Body of pancreas (tissue), 4 donors: ENCODE measurements at regions not wholly inside any gene's neighbourhood (a gene's known extent, or its start where the extent isn't known, plus 50 kb on each side); places are given as distances from the start of the nearest gene placed in this dataset.

Source experiments
- ATAC-seq: fragments of 150-250 bp; one replicate; pipeline ENCODE4 v1.9.1; 2016
- DNase-seq, 4 donors: peaks; one replicate each; pipeline ENCODE4 v3.0.0-alpha.2; 2019
- H3K27ac ChIP-seq, 4 donors: fragments of 200-600 bp; sonication (generic); 1 replicate in 3 of 4; 2 replicates in 1 of 4; pipeline versions ENCODE4 v1.5.1 to v1.6.1; 2016 to 2019; ENCODE audit warnings: mild to moderate bottlenecking in 1 of 4, mixed read lengths in 1 of 4, moderate library complexity in 1 of 4
- H3K27me3 ChIP-seq, 2 donors: fragments of 200-600 bp; sonication (generic); one replicate each; pipeline ENCODE4 v1.6.0; 2016; ENCODE audit warnings: mild to moderate bottlenecking in 1 of 2
- H3K36me3 ChIP-seq, 2 donors: fragments of 200-600 bp; sonication (generic); replicated peaks in 1 of 2; 2 replicates each; pipeline ENCODE4 v1.5.1; 2016; ENCODE audit warnings: low read depth in 2 of 2; ENCODE audit not compliant: insufficient read depth in 1 of 2
- H3K4me1 ChIP-seq: fragments of 200-600 bp; sonication (generic); one replicate; pipeline ENCODE4 v1.6.0; 2016
- H3K4me3 ChIP-seq, 2 donors: fragments of 200-600 bp; sonication (generic); 1 replicate in 1 of 2; 2 replicates in 1 of 2; pipeline ENCODE4 v1.5.1; 2016 to 2019
- H3K9me3 ChIP-seq, 3 donors: fragments of 200-600 bp; sonication (generic); 1 replicate in 2 of 3; 2 replicates in 1 of 3; pipeline ENCODE4 v1.5.1; 2016
- POLR2A ChIP-seq, 3 donors: fragments of 450-650 bp; IDR thresholded peaks; one replicate each; pipeline ENCODE4 v1.6.1; 2016; ENCODE audit warnings: antibody characterized with exemption in 3 of 3, mild to moderate bottlenecking in 2 of 3
- WGBS, 2 donors: methylation state at CpG; one replicate each; pipeline ENCODE4 v1.1.5; 2017; 5-methylcytosine and 5-hydroxymethylcytosine counted together
- intact Hi-C: fragments of 100-400 bp; cut with DNase I; formaldehyde crosslinking; loops from one replicate; pipeline ENCODE4 v1.15.1; 2023
- TF ChIP-seq, protein P1 (sequence below), 7 experiments: fragments of 450-650 bp in 4 of 7; fragments of 200-600 bp in 3 of 7; sonication (generic) in 3 of 7; IDR thresholded peaks; one replicate each; pipeline ENCODE4 v1.5.1; 2016 to 2019; ENCODE audit warnings: antibody characterized with exemption in 7 of 7

DNA sequence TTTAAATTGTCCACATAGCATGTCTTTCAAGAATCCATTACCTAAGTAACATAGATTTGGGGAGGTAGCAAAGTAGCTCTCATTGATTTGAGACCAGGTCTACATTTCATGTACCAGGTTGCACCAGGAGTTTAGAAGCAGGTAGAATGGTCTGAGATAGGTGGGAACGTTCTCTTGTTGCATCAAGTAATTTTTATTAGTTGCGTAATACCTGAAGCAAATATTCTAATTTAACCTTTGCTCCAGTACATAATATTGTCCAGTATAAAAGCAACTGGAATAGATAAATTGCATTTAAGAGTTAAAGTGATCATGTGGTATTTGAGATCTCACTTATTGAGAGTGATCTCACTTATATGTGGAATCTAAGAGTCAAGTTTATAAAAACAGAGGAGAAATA, 597.1 kb upstream of the PRMT6 start:
- no peak for TF ChIP-seq POLR2A (IDR thresholded peaks at IDR 0.05)
- TF ChIP-seq, protein P1, sequence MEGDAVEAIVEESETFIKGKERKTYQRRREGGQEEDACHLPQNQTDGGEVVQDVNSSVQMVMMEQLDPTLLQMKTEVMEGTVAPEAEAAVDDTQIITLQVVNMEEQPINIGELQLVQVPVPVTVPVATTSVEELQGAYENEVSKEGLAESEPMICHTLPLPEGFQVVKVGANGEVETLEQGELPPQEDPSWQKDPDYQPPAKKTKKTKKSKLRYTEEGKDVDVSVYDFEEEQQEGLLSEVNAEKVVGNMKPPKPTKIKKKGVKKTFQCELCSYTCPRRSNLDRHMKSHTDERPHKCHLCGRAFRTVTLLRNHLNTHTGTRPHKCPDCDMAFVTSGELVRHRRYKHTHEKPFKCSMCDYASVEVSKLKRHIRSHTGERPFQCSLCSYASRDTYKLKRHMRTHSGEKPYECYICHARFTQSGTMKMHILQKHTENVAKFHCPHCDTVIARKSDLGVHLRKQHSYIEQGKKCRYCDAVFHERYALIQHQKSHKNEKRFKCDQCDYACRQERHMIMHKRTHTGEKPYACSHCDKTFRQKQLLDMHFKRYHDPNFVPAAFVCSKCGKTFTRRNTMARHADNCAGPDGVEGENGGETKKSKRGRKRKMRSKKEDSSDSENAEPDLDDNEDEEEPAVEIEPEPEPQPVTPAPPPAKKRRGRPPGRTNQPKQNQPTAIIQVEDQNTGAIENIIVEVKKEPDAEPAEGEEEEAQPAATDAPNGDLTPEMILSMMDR (IDR thresholded peaks at IDR 0.05), result no peak
- Histone ChIP-seq H3K27me3 (no peaks in the 10 kb centered on the region), H3K4me1 (no peaks in the 10 kb centered on the region), H3K36me3 (no peaks in the 10 kb centered on the region), H3K27ac (no peak overlapping the region), H3K4me3 (no peak overlapping the region), H3K9me3 (no peaks in the 10 kb centered on the region)
- WGBS, 2 donors, result 69 to 74% methylated on average over 2 of the region's 2 CpGs
- ATAC-seq, result no peak
- intact Hi-C loops, result no loop called here
- no peak for DNase-seq

DNA sequence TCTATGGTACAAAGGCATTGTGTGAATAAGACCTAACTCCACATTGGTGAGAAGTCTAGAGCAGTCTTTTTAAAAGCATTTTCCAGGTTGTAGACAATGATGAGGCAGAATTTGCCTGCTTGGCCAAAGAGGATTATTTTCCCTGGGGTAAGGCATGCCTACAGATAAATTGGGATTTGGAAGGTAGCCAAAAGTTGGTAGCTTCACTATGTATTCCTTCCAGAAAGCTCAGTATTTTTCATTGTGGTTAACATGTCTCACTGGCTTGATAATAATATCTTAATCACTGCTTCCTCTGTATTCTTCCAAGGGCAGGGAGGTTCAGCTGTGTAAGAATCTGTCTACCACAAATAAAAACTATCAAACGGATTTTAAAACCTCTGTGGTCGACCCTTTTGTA, 590.8 kb upstream of the PRMT6 start:
- WGBS, 2 donors, result 42 to 64% methylated on average over 2 of the region's 2 CpGs
- H3K4me1 ChIP-seq, result no peaks in the 10 kb centered on the region
- DNase-seq (no peak), ATAC-seq (no peak)
- H3K36me3 ChIP-seq, result no peaks in the 10 kb centered on the region
- no peak overlapping the region for H3K27ac ChIP-seq
- peaks cover 0 to 12% (median 0%) of the 10 kb centered on the region in 3 donors for H3K9me3 ChIP-seq
- no peaks in the 10 kb centered on the region for H3K27me3 ChIP-seq
- intact Hi-C loops, result no loop called here
- TF ChIP-seq, protein P1 (IDR thresholded peaks at IDR 0.05), result no peak
- no peak for TF ChIP-seq POLR2A (IDR thresholded peaks at IDR 0.05)
- H3K4me3 ChIP-seq, result no peak overlapping the region

DNA sequence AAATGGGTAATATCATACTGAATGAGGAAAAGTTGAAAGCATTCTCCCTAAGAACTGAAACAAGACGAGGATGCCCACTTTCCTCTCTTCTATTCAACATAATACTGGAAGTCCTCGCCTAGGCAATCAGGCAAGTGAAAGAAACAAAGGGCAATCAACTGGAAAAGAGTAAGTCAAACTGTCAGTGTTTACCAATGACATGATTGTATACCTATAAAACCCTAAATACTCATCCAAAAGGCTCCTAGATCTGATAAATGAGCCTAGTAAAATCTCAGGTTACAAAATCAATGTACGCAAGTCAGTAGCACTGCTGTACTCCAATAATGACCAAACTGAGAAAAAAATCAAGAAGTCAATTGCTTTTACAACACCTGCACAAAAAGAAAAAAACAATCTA, 575.8 kb upstream of the PRMT6 start:
- Histone ChIP-seq H3K36me3 (no peaks in the 10 kb centered on the region), H3K4me3 (no peak overlapping the region), H3K9me3 (peaks cover 0 to 19% (median 0%) of the 10 kb centered on the region in 3 donors), H3K4me1 (no peaks in the 10 kb centered on the region), H3K27ac (no peak overlapping the region), H3K27me3 (no peaks in the 10 kb centered on the region)
- 50 to 68% methylated on average over 3 of the region's 3 CpGs for WGBS, 2 donors
- intact Hi-C loops, result no loop called here
- ATAC-seq (no peak), DNase-seq (no peak)
- no peak for TF ChIP-seq POLR2A (IDR thresholded peaks at IDR 0.05)
- TF ChIP-seq, protein P1 (IDR thresholded peaks at IDR 0.05), result no peak

DNA sequence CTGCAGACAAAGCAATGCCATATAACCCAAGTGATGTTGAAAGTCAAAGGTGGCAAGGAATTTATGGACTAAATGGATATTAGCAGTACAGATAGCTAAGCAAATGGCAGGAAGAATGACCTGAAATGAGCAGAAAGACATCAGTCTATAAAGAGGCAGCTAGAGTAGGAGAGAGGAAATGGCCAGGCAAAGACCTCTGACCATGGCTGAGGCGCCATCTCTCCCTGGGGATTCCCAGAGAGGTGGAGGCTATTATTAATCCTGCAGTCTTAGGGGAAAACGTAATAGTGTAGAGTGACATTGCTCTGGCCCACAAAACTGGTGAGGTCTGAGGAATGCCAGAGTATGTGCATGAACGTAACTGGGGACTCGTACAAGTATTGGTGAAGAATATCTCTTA, 563.6 kb upstream of the PRMT6 start:
- TF ChIP-seq POLR2A (IDR thresholded peaks at IDR 0.05), result no peak
- TF ChIP-seq, protein P1 (IDR thresholded peaks at IDR 0.05), result no peak
- Histone ChIP-seq H3K27ac (no peak overlapping the region), H3K4me1 (no peaks in the 10 kb centered on the region), H3K27me3 (no peaks in the 10 kb centered on the region), H3K9me3 (no peaks in the 10 kb centered on the region), H3K4me3 (no peak overlapping the region), H3K36me3 (no peaks in the 10 kb centered on the region)
- 48 to 67% methylated on average over 4 of the region's 4 CpGs for WGBS, 2 donors
- DNase-seq (no peak), ATAC-seq (no peak)
- intact Hi-C loops, result no loop called here

DNA sequence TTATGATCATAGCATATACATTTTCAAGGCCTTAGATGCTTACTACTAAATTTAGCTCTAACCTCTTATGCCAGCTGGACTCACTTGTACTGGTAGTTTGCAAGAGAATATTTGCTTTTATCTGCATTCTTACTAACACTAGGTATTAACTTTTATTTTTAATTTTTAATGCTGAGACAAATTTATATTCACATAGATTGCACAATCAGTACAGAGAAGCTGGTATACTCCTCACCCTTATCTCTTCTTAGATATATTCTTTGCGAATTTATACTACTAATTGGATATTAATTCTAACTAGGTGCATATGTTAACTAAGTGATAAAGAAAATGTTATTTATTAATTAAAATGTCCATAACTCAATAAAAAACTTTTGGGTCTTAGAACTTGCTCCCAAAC, 561.8 kb upstream of the PRMT6 start:
- WGBS, 2 donors, result 52% methylated on average over 1 of the region's 1 CpG
- intact Hi-C loops, result no loop called here
- Histone ChIP-seq H3K27me3 (no peaks in the 10 kb centered on the region), H3K9me3 (no peaks in the 10 kb centered on the region), H3K36me3 (no peaks in the 10 kb centered on the region), H3K4me3 (no peak overlapping the region), H3K4me1 (no peaks in the 10 kb centered on the region), H3K27ac (no peak overlapping the region)
- no peak for TF ChIP-seq POLR2A (IDR thresholded peaks at IDR 0.05)
- TF ChIP-seq, protein P1 (IDR thresholded peaks at IDR 0.05), result no peak
- no peak for ATAC-seq
- no peak for DNase-seq
